HCT116 (cell line): ENCODE measurements at regions not wholly inside any gene's neighbourhood (a gene's known extent, or its start where the extent isn't known, plus 50 kb on each side); places are given as distances from the start of the nearest gene placed in this dataset.

Experiments
- ATAC-seq: fragments of 200-7000 bp; cut with Tn5 transposase; 2 replicates; pipeline ENCODE4 v1.9.1; 2020; ENCODE audit warnings: mild to moderate bottlenecking, moderate library complexity
- BruUV-seq: library from RNA; stranded (reverse); fragments of 400-500 nt; replicated peaks from 2 replicates; lab custom pipeline; 2021; lab: Mats Ljungman, UMichigan
- CTCF ChIA-PET: fragments of 300-600 bp; sonication (Branson Sonifier 250); formaldehyde crosslinking; loops from one replicate; lab custom pipeline; 2021; ENCODE audit warnings: antibody characterized with exemption; lab: Charles Lee
- POLR2A ChIA-PET: fragments of 300-600, 350-600 bp; sonication (Branson Sonifier 250); formaldehyde crosslinking; loops from one replicate; lab custom pipeline; 2021; ENCODE audit warnings: antibody characterized with exemption; lab: Charles Lee
- RAD21 ChIA-PET, 2 experiments: fragments of 300-600 bp; sonication (Branson Sonifier 250); formaldehyde crosslinking; loops; one replicate each; lab custom pipeline; 2023; ENCODE audit warnings: low total read pairs in 2 of 2; ENCODE audit not compliant: uncharacterized antibody in 2 of 2, unreplicated experiment in 2 of 2, low non-redundant PET in 1 of 2; lab: Charles Lee
- DNase-seq: peaks from one replicate; pipeline ENCODE4 v3.0.0-alpha.2; 2010; ENCODE audit warnings: low read depth, low spot score
- H2AFZ ChIP-seq: fragments of 200-600 bp; shearing (Covaris generic), sonication (generic); 2 replicates; pipeline ENCODE4 v1.6.1; 2017; ENCODE audit warnings: low read depth, mixed run types, mixed read lengths, antibody characterized with exemption, low read length; ENCODE audit not compliant: poor library complexity, severe bottlenecking
- H3K27ac ChIP-seq: 2 replicates; pipeline ENCODE4 v1.5.1; 2012; ENCODE audit warnings: low read depth, low read length
- H3K27me3 ChIP-seq: fragments of 200-600 bp; sonication (generic); 2 replicates; pipeline ENCODE4 v1.6.1; 2016; ENCODE audit warnings: mixed run types, low read length, mixed read lengths; ENCODE audit not compliant: insufficient read depth
- H3K36me3 ChIP-seq, 2 experiments: fragments of 200-500 bp in 1 of 2; fragments of 200-600 bp in 1 of 2; sonication (Bioruptor generic) in 1 of 2; sonication (generic) in 1 of 2; 2 replicates each; pipeline versions ENCODE4 v1.5.1 to v1.6.1; 2014 to 2016; ENCODE audit warnings: low read length in 2 of 2, inconsistent platforms in 1 of 2, mixed read lengths in 1 of 2, mixed run types in 1 of 2; ENCODE audit not compliant: insufficient read depth in 2 of 2, control insufficient read depth in 1 of 2
- H3K4me1 ChIP-seq, 2 experiments: fragments of 200-600 bp in 1 of 2; sonication (generic) in 1 of 2; 2 replicates each; pipeline versions ENCODE4 v1.5.1 to v1.6.1; 2012 to 2017; ENCODE audit warnings: low read length in 2 of 2, inconsistent platforms in 1 of 2, mild to moderate bottlenecking in 1 of 2, mixed read lengths in 1 of 2, mixed run types in 1 of 2, moderate library complexity in 1 of 2; ENCODE audit not compliant: insufficient read depth in 2 of 2, control insufficient read depth in 1 of 2
- H3K4me2 ChIP-seq: fragments of 200-600 bp; sonication (generic); 2 replicates; pipeline ENCODE4 v1.6.1; 2017; ENCODE audit warnings: mixed run types, low read length, mixed read lengths
- H3K4me3 ChIP-seq, 2 experiments: fragments of 200-600 bp in 1 of 2; sonication (generic) in 1 of 2; replicated peaks in 1 of 2; 2 replicates each; pipeline ENCODE4 v1.5.1; 2011 to 2016; ENCODE audit warnings: low read length in 2 of 2, control low read depth in 1 of 2, low read depth in 1 of 2, mild to moderate bottlenecking in 1 of 2, mixed read lengths in 1 of 2, mixed run types in 1 of 2
- H3K79me2 ChIP-seq: fragments of 200-600 bp; sonication (generic); 2 replicates; pipeline ENCODE4 v1.6.1; 2017; ENCODE audit warnings: mild to moderate bottlenecking, mixed run types, low read length, moderate library complexity, mixed read lengths; ENCODE audit not compliant: insufficient read depth
- H3K9ac ChIP-seq: fragments of 200-600 bp; sonication (generic); 2 replicates; pipeline ENCODE4 v1.6.1; 2016; ENCODE audit warnings: low read length, mixed read lengths
- H3K9me2 ChIP-seq: fragments of 200-600 bp; sonication (generic), shearing (Covaris generic); 2 replicates; pipeline ENCODE4 v1.6.1; 2017; ENCODE audit warnings: mixed run types, mild to moderate bottlenecking, moderate library complexity; ENCODE audit not compliant: insufficient read depth
- H3K9me3 ChIP-seq, 2 experiments: fragments of 200-500 bp in 1 of 2; fragments of 200-600 bp in 1 of 2; sonication (Bioruptor generic) in 1 of 2; sonication (generic) in 1 of 2; 2 replicates each; pipeline ENCODE4 v1.6.1; 2014 to 2017; ENCODE audit warnings: low read length in 2 of 2, mixed read lengths in 2 of 2, inconsistent platforms in 1 of 2, low read depth in 1 of 2, mild to moderate bottlenecking in 1 of 2, mixed run types in 1 of 2, moderate library complexity in 1 of 2; ENCODE audit not compliant: control insufficient read depth in 1 of 2, insufficient read depth in 1 of 2
- H4K20me1 ChIP-seq: fragments of 200-600 bp; sonication (generic), shearing (Covaris generic); 2 replicates; pipeline ENCODE4 v1.6.1; 2017; ENCODE audit warnings: mixed run types, mild to moderate bottlenecking, moderate library complexity; ENCODE audit not compliant: insufficient read depth
- CBX3 ChIP-seq: IDR thresholded peaks from 2 replicates; pipeline ENCODE4 v1.6.1; 2012; ENCODE audit warnings: low read depth
- CEBPB ChIP-seq: IDR thresholded peaks from 2 replicates; pipeline ENCODE4 v1.6.1; 2012; ENCODE audit warnings: low read depth
- EGR1 ChIP-seq: IDR thresholded peaks from 2 replicates; pipeline ENCODE4 v1.6.1; 2012; ENCODE audit warnings: low read depth
- ELF1 ChIP-seq: IDR thresholded peaks from 2 replicates; pipeline ENCODE4 v1.6.1; 2012; ENCODE audit warnings: low read depth, borderline replicate concordance
- EZH2 ChIP-seq: fragments of 200-600 bp; sonication (generic); IDR thresholded peaks from 2 replicates; pipeline ENCODE4 v1.6.1; 2017; ENCODE audit warnings: antibody characterized with exemption, mixed run types
- EZH2phosphoT487 ChIP-seq: fragments of 200-600 bp; IDR thresholded peaks from 2 replicates; pipeline ENCODE4 v1.6.1; 2018; ENCODE audit warnings: antibody characterized with exemption, borderline replicate concordance
- FOSL1 ChIP-seq: IDR thresholded peaks from 2 replicates; pipeline ENCODE4 v1.6.1; 2012; ENCODE audit warnings: low read depth
- POLR2A ChIP-seq: IDR thresholded peaks from 2 replicates; pipeline ENCODE4 v1.7.0; 2011; ENCODE audit warnings: borderline replicate concordance; ENCODE audit not compliant: insufficient read depth, insufficient read length; ENCODE audit errors: extremely low read depth
- POLR2AphosphoS5 ChIP-seq: IDR thresholded peaks from 2 replicates; pipeline ENCODE4 v1.6.1; 2011; ENCODE audit warnings: mild to moderate bottlenecking, low read depth, low read length, moderate library complexity
- RAD21 ChIP-seq: IDR thresholded peaks from 2 replicates; pipeline ENCODE4 v1.6.1; 2012; ENCODE audit warnings: low read depth, mild to moderate bottlenecking
- SIN3A ChIP-seq: IDR thresholded peaks from 2 replicates; pipeline ENCODE4 v1.6.1; 2012; ENCODE audit warnings: low read depth
- SP1 ChIP-seq: IDR thresholded peaks from 2 replicates; pipeline ENCODE4 v1.6.1; 2012; ENCODE audit warnings: low read depth
- SRF ChIP-seq: IDR thresholded peaks from 2 replicates; pipeline ENCODE4 v1.6.1; 2012; ENCODE audit warnings: low read depth
- YY1 ChIP-seq: IDR thresholded peaks from 2 replicates; pipeline ENCODE4 v1.6.1; 2011; ENCODE audit warnings: low read length, low read depth, moderate library complexity, mild to moderate bottlenecking; ENCODE audit not compliant: insufficient replicate concordance; ENCODE audit errors: extremely low read depth
- ZFX ChIP-seq: fragments of 450-650 bp; IDR thresholded peaks from 2 replicates; pipeline ENCODE4 v1.6.1; 2017
- intact Hi-C: fragments of 100-400 bp; cut with micrococcal nuclease; formaldehyde crosslinking; loops from 2 replicates; pipeline ENCODE4 v1.10.0; 2022
- TF ChIP-seq, protein P1 (sequence below): IDR thresholded peaks from 2 replicates; pipeline ENCODE4 v1.6.1; 2012
- TF ChIP-seq, protein P2 (sequence below): IDR thresholded peaks from 2 replicates; pipeline ENCODE4 v1.6.1; 2012
- TF ChIP-seq, protein P3 (sequence below): IDR thresholded peaks from 2 replicates; pipeline ENCODE4 v1.6.1; 2012; ENCODE audit warnings: low read depth
- TF ChIP-seq, protein P4 (sequence below): IDR thresholded peaks from 2 replicates; pipeline ENCODE4 v1.6.1; 2011; ENCODE audit warnings: mild to moderate bottlenecking, low read length, moderate library complexity; ENCODE audit not compliant: insufficient replicate concordance; ENCODE audit errors: extremely low read depth

DNA sequence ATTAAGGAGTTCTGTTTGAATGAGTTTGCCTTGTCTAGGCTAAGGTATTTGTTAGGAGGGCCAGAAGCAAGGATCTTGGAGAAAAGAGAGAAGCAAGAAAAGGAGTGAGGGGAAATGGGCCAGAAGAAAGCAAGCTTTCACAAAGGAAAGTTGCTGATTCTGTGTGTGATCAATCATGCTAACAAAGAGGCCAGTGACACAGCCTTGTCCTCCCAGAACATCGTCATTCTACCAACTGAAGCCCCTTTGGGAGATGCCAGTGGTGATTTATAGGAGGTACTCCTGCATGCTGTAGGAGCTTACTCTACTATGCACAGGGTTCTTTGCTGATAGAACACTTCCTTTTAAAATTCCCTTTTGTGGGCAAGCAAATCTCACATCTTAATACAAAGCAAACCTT is 449.2 kb upstream of the SPRED2 start:
- DNase-seq (no peak), ATAC-seq (no peak)
- no peak overlapping the region for H2AFZ ChIP-seq
- no peaks in the 10 kb centered on the region for H3K9me3 ChIP-seq
- H3K27me3 ChIP-seq: peaks cover 33% of the 10 kb centered on the region
- BruUV-seq: no TSS peak
- ChIA-PET CTCF (no interaction called here), RAD21 (no interaction called here), POLR2A (no interaction called here)
- no peaks in the 10 kb centered on the region for H3K9me2 ChIP-seq
- H4K20me1 ChIP-seq: no peaks in the 10 kb centered on the region
- TF ChIP-seq CBX3 (no peak), CEBPB (no peak), YY1 (no peak), EZH2phosphoT487 (no peak), SRF (no peak), POLR2A (no peak), EGR1 (no peak), ZFX (no peak), SIN3A (no peak), FOSL1 (no peak), POLR2AphosphoS5 (no peak), SP1 (no peak), EZH2 (no peak), ELF1 (no peak), RAD21 (no peak)
- TF ChIP-seq, protein P1, sequence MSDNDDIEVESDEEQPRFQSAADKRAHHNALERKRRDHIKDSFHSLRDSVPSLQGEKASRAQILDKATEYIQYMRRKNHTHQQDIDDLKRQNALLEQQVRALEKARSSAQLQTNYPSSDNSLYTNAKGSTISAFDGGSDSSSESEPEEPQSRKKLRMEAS: no peak
- TF ChIP-seq, protein P2, sequence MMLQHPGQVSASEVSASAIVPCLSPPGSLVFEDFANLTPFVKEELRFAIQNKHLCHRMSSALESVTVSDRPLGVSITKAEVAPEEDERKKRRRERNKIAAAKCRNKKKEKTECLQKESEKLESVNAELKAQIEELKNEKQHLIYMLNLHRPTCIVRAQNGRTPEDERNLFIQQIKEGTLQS: no peak
- TF ChIP-seq, protein P3, sequence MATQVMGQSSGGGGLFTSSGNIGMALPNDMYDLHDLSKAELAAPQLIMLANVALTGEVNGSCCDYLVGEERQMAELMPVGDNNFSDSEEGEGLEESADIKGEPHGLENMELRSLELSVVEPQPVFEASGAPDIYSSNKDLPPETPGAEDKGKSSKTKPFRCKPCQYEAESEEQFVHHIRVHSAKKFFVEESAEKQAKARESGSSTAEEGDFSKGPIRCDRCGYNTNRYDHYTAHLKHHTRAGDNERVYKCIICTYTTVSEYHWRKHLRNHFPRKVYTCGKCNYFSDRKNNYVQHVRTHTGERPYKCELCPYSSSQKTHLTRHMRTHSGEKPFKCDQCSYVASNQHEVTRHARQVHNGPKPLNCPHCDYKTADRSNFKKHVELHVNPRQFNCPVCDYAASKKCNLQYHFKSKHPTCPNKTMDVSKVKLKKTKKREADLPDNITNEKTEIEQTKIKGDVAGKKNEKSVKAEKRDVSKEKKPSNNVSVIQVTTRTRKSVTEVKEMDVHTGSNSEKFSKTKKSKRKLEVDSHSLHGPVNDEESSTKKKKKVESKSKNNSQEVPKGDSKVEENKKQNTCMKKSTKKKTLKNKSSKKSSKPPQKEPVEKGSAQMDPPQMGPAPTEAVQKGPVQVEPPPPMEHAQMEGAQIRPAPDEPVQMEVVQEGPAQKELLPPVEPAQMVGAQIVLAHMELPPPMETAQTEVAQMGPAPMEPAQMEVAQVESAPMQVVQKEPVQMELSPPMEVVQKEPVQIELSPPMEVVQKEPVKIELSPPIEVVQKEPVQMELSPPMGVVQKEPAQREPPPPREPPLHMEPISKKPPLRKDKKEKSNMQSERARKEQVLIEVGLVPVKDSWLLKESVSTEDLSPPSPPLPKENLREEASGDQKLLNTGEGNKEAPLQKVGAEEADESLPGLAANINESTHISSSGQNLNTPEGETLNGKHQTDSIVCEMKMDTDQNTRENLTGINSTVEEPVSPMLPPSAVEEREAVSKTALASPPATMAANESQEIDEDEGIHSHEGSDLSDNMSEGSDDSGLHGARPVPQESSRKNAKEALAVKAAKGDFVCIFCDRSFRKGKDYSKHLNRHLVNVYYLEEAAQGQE: no peak
- TF ChIP-seq, protein P4, sequence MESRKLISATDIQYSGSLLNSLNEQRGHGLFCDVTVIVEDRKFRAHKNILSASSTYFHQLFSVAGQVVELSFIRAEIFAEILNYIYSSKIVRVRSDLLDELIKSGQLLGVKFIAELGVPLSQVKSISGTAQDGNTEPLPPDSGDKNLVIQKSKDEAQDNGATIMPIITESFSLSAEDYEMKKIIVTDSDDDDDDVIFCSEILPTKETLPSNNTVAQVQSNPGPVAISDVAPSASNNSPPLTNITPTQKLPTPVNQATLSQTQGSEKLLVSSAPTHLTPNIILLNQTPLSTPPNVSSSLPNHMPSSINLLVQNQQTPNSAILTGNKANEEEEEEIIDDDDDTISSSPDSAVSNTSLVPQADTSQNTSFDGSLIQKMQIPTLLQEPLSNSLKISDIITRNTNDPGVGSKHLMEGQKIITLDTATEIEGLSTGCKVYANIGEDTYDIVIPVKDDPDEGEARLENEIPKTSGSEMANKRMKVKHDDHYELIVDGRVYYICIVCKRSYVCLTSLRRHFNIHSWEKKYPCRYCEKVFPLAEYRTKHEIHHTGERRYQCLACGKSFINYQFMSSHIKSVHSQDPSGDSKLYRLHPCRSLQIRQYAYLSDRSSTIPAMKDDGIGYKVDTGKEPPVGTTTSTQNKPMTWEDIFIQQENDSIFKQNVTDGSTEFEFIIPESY: no peak
- H3K27ac ChIP-seq: no peak overlapping the region
- H3K4me1 ChIP-seq: no peaks in the 10 kb centered on the region
- intact Hi-C loops: no loop called here
- no peak overlapping the region for H3K4me2 ChIP-seq
- H3K36me3 ChIP-seq: no peaks in the 10 kb centered on the region
- no peak overlapping the region for H3K4me3 ChIP-seq
- no peak overlapping the region for H3K9ac ChIP-seq
- H3K79me2 ChIP-seq: no peaks in the 10 kb centered on the region
